H9 (cell line): ENCODE measurements at regions not wholly inside any gene's neighbourhood (a gene's known extent, or its start where the extent isn't known, plus 50 kb on each side); places are given as distances from the start of the nearest gene placed in this dataset.
A peak's percentile ranks its signal among the peaks of the same experiment; 100 is the strongest.

Source experiments
- DNase-seq: peaks from one replicate; pipeline ENCODE4 v3.0.0-alpha.2; 2017
- H2AFZ ChIP-seq: one replicate; pipeline ENCODE4 v1.6.1; 2013; ENCODE audit warnings: mild to moderate bottlenecking, low read length, control low read depth, moderate library complexity
- H2AK5ac ChIP-seq: 2 replicates; pipeline ENCODE4 v1.6.1; 2013; ENCODE audit warnings: low read length, control low read depth, mixed read lengths; ENCODE audit not compliant: insufficient read length
- H2BK120ac ChIP-seq: one replicate; pipeline ENCODE4 v1.6.1; 2013; ENCODE audit warnings: low read depth, mild to moderate bottlenecking, low read length, control low read depth, inconsistent platforms; ENCODE audit not compliant: poor library complexity, severe bottlenecking
- H2BK12ac ChIP-seq: 2 replicates; pipeline ENCODE4 v1.6.1; 2013; ENCODE audit warnings: low read length, control low read depth, mixed read lengths, low read depth; ENCODE audit not compliant: insufficient read length
- H2BK15ac ChIP-seq: 2 replicates; pipeline ENCODE4 v1.6.1; 2013; ENCODE audit warnings: low read depth, low read length, control low read depth
- H2BK20ac ChIP-seq: one replicate; pipeline ENCODE4 v1.6.1; 2013; ENCODE audit warnings: low read depth, mild to moderate bottlenecking, low read length, control low read depth, inconsistent platforms; ENCODE audit not compliant: poor library complexity, severe bottlenecking
- H2BK5ac ChIP-seq: 2 replicates; pipeline ENCODE4 v1.6.1; 2013; ENCODE audit warnings: low read length, control low read depth, mixed read lengths; ENCODE audit not compliant: insufficient read length
- H3K14ac ChIP-seq: 2 replicates; pipeline ENCODE4 v1.6.1; 2013; ENCODE audit warnings: low read length, control low read depth; ENCODE audit not compliant: insufficient read depth
- H3K18ac ChIP-seq: 2 replicates; pipeline ENCODE4 v1.6.1; 2013; ENCODE audit warnings: low read depth, mild to moderate bottlenecking, mixed read lengths, low read length, control low read depth; ENCODE audit not compliant: insufficient read length
- H3K23ac ChIP-seq: 2 replicates; pipeline ENCODE4 v1.6.1; 2013; ENCODE audit warnings: low read length, control low read depth, mixed read lengths, low read depth; ENCODE audit not compliant: insufficient read length
- H3K23me2 ChIP-seq: 2 replicates; pipeline ENCODE4 v1.6.1; 2013; ENCODE audit warnings: low read depth, mild to moderate bottlenecking, mixed read lengths, low read length, control low read depth; ENCODE audit not compliant: insufficient read length, poor library complexity, severe bottlenecking
- H3K27ac ChIP-seq: 2 replicates; pipeline ENCODE4 v1.5.1; 2013; ENCODE audit warnings: low read length, control low read depth, mixed read lengths, low read depth; ENCODE audit not compliant: insufficient read length
- H3K27me3 ChIP-seq: 2 replicates; pipeline ENCODE4 v1.6.1; 2013; ENCODE audit warnings: low read length, control low read depth, inconsistent platforms; ENCODE audit not compliant: insufficient read depth
- H3K4ac ChIP-seq: 2 replicates; pipeline ENCODE4 v1.6.1; 2013; ENCODE audit warnings: low read depth, mild to moderate bottlenecking, control low read depth, inconsistent platforms, low read length, moderate library complexity
- H3K4me1 ChIP-seq: 2 replicates; pipeline ENCODE4 v1.6.1; 2013; ENCODE audit warnings: low read length, control low read depth, inconsistent platforms; ENCODE audit not compliant: insufficient read depth
- H3K4me2 ChIP-seq: 2 replicates; pipeline ENCODE4 v1.6.1; 2013; ENCODE audit warnings: low read length, control low read depth, mixed read lengths; ENCODE audit not compliant: insufficient read length, insufficient read depth
- H3K56ac ChIP-seq: 2 replicates; pipeline ENCODE4 v1.6.1; 2013; ENCODE audit warnings: low read depth, mild to moderate bottlenecking, mixed read lengths, low read length, control low read depth; ENCODE audit not compliant: insufficient read length
- H3K79me1 ChIP-seq: 2 replicates; pipeline ENCODE4 v1.6.1; 2013; ENCODE audit warnings: low read depth, mild to moderate bottlenecking, moderate library complexity, low read length, control low read depth, inconsistent platforms; ENCODE audit not compliant: insufficient read depth, poor library complexity, severe bottlenecking
- H3K79me2 ChIP-seq: 2 replicates; pipeline ENCODE4 v1.6.1; 2013; ENCODE audit warnings: low read length, control low read depth, inconsistent platforms; ENCODE audit not compliant: insufficient read depth
- H3K9ac ChIP-seq: 2 replicates; pipeline ENCODE4 v1.6.1; 2013; ENCODE audit warnings: low read length, control low read depth, mixed read lengths; ENCODE audit not compliant: insufficient read length; ENCODE audit errors: extremely low read depth
- H3K9me3 ChIP-seq: one replicate; pipeline ENCODE4 v1.6.1; 2013; ENCODE audit warnings: low read depth, low read length, inconsistent platforms; ENCODE audit not compliant: control insufficient read depth
- H3T11ph ChIP-seq: one replicate; pipeline ENCODE4 v1.6.1; 2013; ENCODE audit warnings: mild to moderate bottlenecking, low read length, control low read depth, inconsistent platforms
- H4K20me1 ChIP-seq: one replicate; pipeline ENCODE4 v1.6.1; 2013; ENCODE audit not compliant: control insufficient read depth, insufficient read length, insufficient read depth
- H4K5ac ChIP-seq: 2 replicates; pipeline ENCODE4 v1.6.1; 2013; ENCODE audit warnings: low read depth, mild to moderate bottlenecking, mixed read lengths, low read length, control low read depth; ENCODE audit not compliant: insufficient read length
- H4K8ac ChIP-seq: replicated peaks from 2 replicates; pipeline ENCODE4 v1.6.1; 2013; ENCODE audit warnings: low read length, control low read depth, mixed read lengths, low read depth; ENCODE audit not compliant: insufficient read length
- H4K91ac ChIP-seq: 2 replicates; pipeline ENCODE4 v1.6.1; 2013; ENCODE audit warnings: low read depth, mild to moderate bottlenecking, moderate library complexity, mixed read lengths, low read length, control low read depth; ENCODE audit not compliant: insufficient read length
- H3K27ac Mint-ChIP-seq, 3 experiments: 2 replicates in 2 of 3; 3 replicates in 1 of 3; pipeline ENCODE4 v1.8.0; 2020 to 2021; ENCODE audit warnings: mixed read lengths in 3 of 3, mild to moderate bottlenecking in 1 of 3, moderate library complexity in 1 of 3
- H3K27me3 Mint-ChIP-seq: 2 replicates; pipeline ENCODE4 v1.8.0; 2021; ENCODE audit warnings: low read depth, mild to moderate bottlenecking, moderate library complexity, mixed read lengths
- H3K36me3 Mint-ChIP-seq, 3 experiments: 2 replicates in 2 of 3; 3 replicates in 1 of 3; pipeline ENCODE4 v1.8.0; 2020 to 2021; ENCODE audit warnings: low read depth in 3 of 3, mixed read lengths in 3 of 3; ENCODE audit not compliant: insufficient read depth in 1 of 3
- H3K4me1 Mint-ChIP-seq, 2 experiments: 2 replicates each; pipeline ENCODE4 v1.8.0; 2020; ENCODE audit warnings: mixed read lengths in 2 of 2
- H3K4me3 Mint-ChIP-seq, 2 experiments: 2 replicates in 1 of 2; 3 replicates in 1 of 2; pipeline ENCODE4 v1.8.0; 2020 to 2021; ENCODE audit warnings: mild to moderate bottlenecking in 2 of 2, mixed read lengths in 2 of 2, moderate library complexity in 1 of 2
- H3K9me3 Mint-ChIP-seq, 2 experiments: 2 replicates in 1 of 2; 3 replicates in 1 of 2; pipeline ENCODE4 v1.8.0; 2020; ENCODE audit warnings: mild to moderate bottlenecking in 2 of 2, mixed read lengths in 2 of 2, moderate library complexity in 1 of 2
- WGBS: extraction: QIAGEN DNeasy Blood & Tissue Kit; methylation state at CpG from one replicate; pipeline ENCODE4 v1.1.7; 2013; ENCODE audit warnings: missing lambda C conversion rate, low lambda C conversion rate, mixed read lengths; ENCODE audit not compliant: insufficient read length; ENCODE audit errors: extremely low coverage; 5-methylcytosine and 5-hydroxymethylcytosine counted together
- TF ChIP-seq, protein P1 (sequence below): fragments of 200-600 bp; sonication (generic); conservative IDR thresholded peaks from 3 replicates; pipeline ENCODE4 v1.8.0; 2021; ENCODE audit warnings: antibody characterized with exemption, mild to moderate bottlenecking

DNA sequence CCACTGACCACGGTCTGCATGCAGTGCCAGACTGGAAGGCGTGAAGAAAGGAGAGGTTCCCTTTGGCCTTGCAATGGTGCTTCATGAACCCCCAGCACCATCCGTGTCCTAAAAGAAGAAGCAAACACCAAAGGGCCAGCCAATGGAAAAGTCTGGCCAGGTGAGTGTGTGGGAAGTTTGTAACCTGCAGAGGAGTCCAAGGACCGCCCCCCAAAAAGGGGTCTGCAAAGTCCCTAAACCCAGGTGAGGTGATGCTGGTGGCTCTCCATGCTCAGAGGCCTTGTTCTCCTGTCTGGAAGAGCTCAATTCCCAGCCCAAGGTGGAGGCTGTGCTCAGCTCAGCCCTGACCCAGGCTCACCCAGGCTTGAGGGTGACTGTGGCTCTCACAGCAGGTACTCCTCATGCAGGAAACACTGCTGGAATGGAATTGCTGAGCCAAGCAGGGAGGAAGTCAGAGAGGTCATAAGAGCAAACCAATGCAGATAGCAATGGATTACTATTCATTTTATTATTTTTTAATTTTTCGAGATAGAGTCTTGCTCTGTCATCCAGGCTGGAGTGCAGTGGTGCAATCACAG lies 52.4 kb upstream of the NANOS1 start:
- H2BK12ac ChIP-seq = no peak overlapping the region
- Mint-ChIP-seq H3K27me3 (no peaks in the 10 kb centered on the region; the same call in none of the 2 replicates), H3K4me3 (no peak overlapping the region), H3K9me3 (peaks cover 12 to 20% of the 10 kb centered on the region in 2 experiments), H3K4me1 (peaks cover 5 to 6% of the 10 kb centered on the region in 2 experiments; a peak in 3 of 4 replicates), H3K27ac (no peak overlapping the region; a peak in 1 of 7 replicates), H3K36me3 (peaks cover 0 to 8% (median 7%) of the 10 kb centered on the region in 3 experiments; a peak in 5 of 7 replicates)
- H2BK5ac ChIP-seq = no peak overlapping the region
- H3K9ac ChIP-seq = no peak overlapping the region
- H3K79me1 ChIP-seq = no peaks in the 10 kb centered on the region
- no peak overlapping the region for H2AK5ac ChIP-seq
- no peaks in the 10 kb centered on the region for H4K20me1 ChIP-seq
- H3K4me1 ChIP-seq = no peaks in the 10 kb centered on the region
- H3K27ac ChIP-seq = no peak overlapping the region
- no peaks in the 10 kb centered on the region for H3K23me2 ChIP-seq
- H2AFZ ChIP-seq = no peak overlapping the region
- H3T11ph ChIP-seq = no peak overlapping the region
- DNase-seq = peak; percentile 19
- no peak overlapping the region for H4K91ac ChIP-seq
- TF ChIP-seq, protein P1, sequence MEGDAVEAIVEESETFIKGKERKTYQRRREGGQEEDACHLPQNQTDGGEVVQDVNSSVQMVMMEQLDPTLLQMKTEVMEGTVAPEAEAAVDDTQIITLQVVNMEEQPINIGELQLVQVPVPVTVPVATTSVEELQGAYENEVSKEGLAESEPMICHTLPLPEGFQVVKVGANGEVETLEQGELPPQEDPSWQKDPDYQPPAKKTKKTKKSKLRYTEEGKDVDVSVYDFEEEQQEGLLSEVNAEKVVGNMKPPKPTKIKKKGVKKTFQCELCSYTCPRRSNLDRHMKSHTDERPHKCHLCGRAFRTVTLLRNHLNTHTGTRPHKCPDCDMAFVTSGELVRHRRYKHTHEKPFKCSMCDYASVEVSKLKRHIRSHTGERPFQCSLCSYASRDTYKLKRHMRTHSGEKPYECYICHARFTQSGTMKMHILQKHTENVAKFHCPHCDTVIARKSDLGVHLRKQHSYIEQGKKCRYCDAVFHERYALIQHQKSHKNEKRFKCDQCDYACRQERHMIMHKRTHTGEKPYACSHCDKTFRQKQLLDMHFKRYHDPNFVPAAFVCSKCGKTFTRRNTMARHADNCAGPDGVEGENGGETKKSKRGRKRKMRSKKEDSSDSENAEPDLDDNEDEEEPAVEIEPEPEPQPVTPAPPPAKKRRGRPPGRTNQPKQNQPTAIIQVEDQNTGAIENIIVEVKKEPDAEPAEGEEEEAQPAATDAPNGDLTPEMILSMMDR = no peak
- no peak overlapping the region for H3K4ac ChIP-seq
- H2BK20ac ChIP-seq = no peak overlapping the region
- no peak overlapping the region for H2BK15ac ChIP-seq
- H3K23ac ChIP-seq = no peak overlapping the region
- H3K14ac ChIP-seq = no peak overlapping the region
- H3K18ac ChIP-seq = no peak overlapping the region
- no peaks in the 10 kb centered on the region for H3K79me2 ChIP-seq
- H4K8ac ChIP-seq = no peak overlapping the region
- H3K27me3 ChIP-seq = no peaks in the 10 kb centered on the region
- H2BK120ac ChIP-seq = no peak overlapping the region
- no peaks in the 10 kb centered on the region for H3K9me3 ChIP-seq
- H3K4me2 ChIP-seq = no peak overlapping the region
- WGBS = no CpG with 5 or more reads among the region's 5 CpGs
- H4K5ac ChIP-seq = no peak overlapping the region
- no peak overlapping the region for H3K56ac ChIP-seq
